ENCODE measurements at regions not wholly inside any gene's neighbourhood (a gene's known extent, or its start where the extent isn't known, plus 50 kb on each side); places are given as distances from the start of the nearest gene placed in this dataset.

DNA sequence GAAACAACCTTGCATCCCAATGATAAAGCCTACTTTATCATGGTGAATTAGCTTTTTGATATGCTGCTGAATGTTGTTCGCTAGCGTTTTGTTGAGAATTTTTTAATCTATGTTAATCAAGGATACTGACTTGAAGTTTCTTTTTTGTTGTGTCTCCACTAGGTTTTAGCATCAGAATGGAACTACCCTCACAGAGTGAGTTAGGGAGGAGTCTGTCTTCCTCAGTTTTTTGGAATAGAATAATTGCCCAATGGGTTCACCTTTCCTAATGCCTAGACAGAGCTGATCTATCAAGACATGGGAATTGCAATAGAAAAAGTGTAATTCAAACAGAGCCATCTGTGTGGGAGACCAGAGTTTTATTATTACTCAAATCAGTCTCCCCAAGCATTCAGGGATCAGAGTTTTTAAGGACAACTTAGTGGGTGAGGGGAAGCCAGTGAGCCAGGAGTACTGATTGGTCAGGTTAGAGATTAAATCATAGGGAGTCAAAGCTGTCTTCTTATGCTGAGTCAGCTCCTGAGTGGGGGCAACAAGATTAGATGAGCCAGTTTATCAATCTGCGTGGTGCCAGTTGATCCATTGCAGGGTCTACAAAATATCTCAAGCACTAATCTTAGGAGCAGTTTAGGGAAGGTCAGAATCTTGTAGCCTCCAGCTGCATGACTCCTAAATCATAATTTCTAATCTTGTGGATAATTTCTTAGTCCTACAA, 237.4 kb upstream of the PPP2R3A start:
- H3K4me1 ChIP-seq: no peaks in the 10 kb centered on the region
- DNase-seq (ENCODE audit: low spot score in 2 of 2): no peak
- no peaks in the 10 kb centered on the region for H3K36me3 ChIP-seq
- H3K27ac ChIP-seq: no peak overlapping the region
- no peak overlapping the region for H3K4me3 ChIP-seq
- intact Hi-C loops (cut with DNase I): no loop called here
- no peaks in the 10 kb centered on the region for H3K27me3 ChIP-seq
- H3K9me3 ChIP-seq: peaks cover 0 to 3% of the 10 kb centered on the region in 2 donors
- TF ChIP-seq, protein P1, sequence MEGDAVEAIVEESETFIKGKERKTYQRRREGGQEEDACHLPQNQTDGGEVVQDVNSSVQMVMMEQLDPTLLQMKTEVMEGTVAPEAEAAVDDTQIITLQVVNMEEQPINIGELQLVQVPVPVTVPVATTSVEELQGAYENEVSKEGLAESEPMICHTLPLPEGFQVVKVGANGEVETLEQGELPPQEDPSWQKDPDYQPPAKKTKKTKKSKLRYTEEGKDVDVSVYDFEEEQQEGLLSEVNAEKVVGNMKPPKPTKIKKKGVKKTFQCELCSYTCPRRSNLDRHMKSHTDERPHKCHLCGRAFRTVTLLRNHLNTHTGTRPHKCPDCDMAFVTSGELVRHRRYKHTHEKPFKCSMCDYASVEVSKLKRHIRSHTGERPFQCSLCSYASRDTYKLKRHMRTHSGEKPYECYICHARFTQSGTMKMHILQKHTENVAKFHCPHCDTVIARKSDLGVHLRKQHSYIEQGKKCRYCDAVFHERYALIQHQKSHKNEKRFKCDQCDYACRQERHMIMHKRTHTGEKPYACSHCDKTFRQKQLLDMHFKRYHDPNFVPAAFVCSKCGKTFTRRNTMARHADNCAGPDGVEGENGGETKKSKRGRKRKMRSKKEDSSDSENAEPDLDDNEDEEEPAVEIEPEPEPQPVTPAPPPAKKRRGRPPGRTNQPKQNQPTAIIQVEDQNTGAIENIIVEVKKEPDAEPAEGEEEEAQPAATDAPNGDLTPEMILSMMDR (IDR thresholded peaks at IDR 0.05): no peak

DNA sequence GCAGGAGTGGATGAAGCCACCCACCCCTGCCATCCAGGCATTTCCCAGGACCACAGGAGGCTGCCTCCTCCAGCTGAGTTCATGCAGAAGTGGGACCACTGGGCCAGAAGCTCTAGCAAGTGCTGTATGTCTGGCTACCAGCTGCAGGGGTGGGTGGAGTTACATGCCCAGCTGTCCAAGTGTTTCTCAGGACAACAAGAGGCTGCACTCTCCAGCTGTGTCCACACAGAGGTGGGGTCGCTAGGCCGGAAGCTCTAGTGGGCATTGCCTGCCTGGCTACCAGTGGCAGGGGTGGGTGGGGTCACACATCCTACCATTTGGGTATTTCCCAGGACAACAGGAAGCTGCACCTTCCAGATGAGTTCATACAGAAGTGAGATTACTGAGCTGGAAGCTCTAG, 234.0 kb upstream of the PPP2R3A start:
- Histone ChIP-seq H3K9me3 (peaks cover 5 to 9% of the 10 kb centered on the region in 2 donors), H3K4me3 (no peak overlapping the region), H3K27me3 (no peaks in the 10 kb centered on the region), H3K27ac (no peak overlapping the region), H3K36me3 (no peaks in the 10 kb centered on the region), H3K4me1 (no peaks in the 10 kb centered on the region)
- no peak for DNase-seq (ENCODE audit: low spot score in 2 of 2)
- TF ChIP-seq, protein P1 (IDR thresholded peaks at IDR 0.05): no peak
- intact Hi-C loops (cut with DNase I): no loop called here

DNA sequence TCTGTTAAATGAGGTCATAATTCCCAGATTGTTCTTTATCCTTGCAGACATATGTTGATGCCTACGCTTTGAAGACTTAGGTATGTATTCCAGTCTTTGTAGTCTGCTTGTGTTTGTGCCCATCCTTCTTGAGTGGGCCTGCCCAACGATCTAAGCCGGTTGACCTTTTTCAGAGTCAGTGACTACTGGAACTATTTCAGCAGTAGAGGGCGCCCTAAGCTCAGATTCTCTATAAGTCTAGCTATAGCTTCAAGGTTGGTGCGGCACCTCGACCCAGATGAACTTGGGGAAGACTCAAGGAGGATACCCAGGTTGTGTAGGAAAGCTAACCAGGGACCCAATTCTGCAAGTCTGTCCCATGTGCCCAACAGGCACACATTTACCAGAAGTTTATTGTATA, 228.8 kb upstream of the PPP2R3A start:
- TF ChIP-seq, protein P1 (IDR thresholded peaks at IDR 0.05): no peak
- peaks cover 9 to 17% of the 10 kb centered on the region in 2 donors for H3K9me3 ChIP-seq
- intact Hi-C loops (cut with DNase I): no loop called here
- no peaks in the 10 kb centered on the region for H3K36me3 ChIP-seq
- no peaks in the 10 kb centered on the region for H3K27me3 ChIP-seq
- no peak for DNase-seq (ENCODE audit: low spot score in 2 of 2)
- H3K4me3 ChIP-seq: no peak overlapping the region
- no peaks in the 10 kb centered on the region for H3K4me1 ChIP-seq
- H3K27ac ChIP-seq: no peak overlapping the region

DNA sequence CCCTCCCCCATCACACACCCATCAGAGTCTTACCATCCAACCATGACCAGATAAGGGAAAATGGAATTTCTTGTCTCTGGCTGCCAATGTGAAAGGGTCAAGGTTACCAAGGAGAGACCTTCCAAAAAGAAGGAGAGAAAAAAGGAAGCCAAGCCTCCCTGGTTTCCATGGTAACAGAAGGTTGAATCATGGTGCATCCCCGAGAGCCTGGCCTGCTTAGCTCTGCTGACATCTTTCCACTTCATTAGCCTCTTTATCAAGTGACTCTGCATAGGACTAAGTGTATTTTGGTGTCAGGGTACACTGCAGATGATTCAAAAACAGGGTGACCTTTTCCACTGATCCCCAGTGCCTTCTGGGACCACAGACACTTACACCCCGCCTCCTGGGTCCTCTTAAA, 225.7 kb upstream of the PPP2R3A start:
- H3K36me3 ChIP-seq: no peaks in the 10 kb centered on the region
- no peaks in the 10 kb centered on the region for H3K4me1 ChIP-seq
- no peak overlapping the region for H3K4me3 ChIP-seq
- intact Hi-C loops (cut with DNase I): no loop called here
- no peaks in the 10 kb centered on the region for H3K27me3 ChIP-seq
- H3K27ac ChIP-seq: no peak overlapping the region
- no peak for DNase-seq (ENCODE audit: low spot score in 2 of 2)
- H3K9me3 ChIP-seq: peaks cover 9 to 17% of the 10 kb centered on the region in 2 donors
- TF ChIP-seq, protein P1 (IDR thresholded peaks at IDR 0.05): no peak

DNA sequence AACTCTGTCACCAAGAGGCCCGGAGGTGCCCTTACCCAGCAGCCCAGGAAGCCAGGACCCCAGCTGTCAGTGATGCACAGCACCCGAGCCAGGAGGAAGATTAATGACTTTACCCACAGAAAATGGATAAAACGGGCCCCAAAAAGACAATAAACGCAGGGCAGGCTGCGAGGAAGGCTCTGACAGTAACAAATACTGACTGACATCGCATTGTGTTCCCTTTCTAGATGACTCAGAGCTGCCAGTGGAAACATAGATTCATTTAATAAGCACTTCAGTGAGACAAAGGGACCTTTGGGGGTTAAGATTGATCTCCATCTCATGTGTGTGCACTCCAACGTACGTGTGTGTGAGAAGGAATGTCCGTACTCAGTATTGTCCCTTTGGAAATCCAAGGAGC, 225.3 kb upstream of the PPP2R3A start:
- Histone ChIP-seq H3K9me3 (peaks cover 9 to 17% of the 10 kb centered on the region in 2 donors), H3K36me3 (no peaks in the 10 kb centered on the region), H3K27me3 (no peaks in the 10 kb centered on the region), H3K27ac (no peak overlapping the region), H3K4me1 (no peaks in the 10 kb centered on the region), H3K4me3 (no peak overlapping the region)
- no peak for DNase-seq (ENCODE audit: low spot score in 2 of 2)
- intact Hi-C loops (cut with DNase I): no loop called here
- TF ChIP-seq, protein P1 (IDR thresholded peaks at IDR 0.05): no peak

All from ascending aorta (tissue), 2 donors.